K562 (cell line): ENCODE measurements at regions not wholly inside any gene's neighbourhood (a gene's known extent, or its start where the extent isn't known, plus 50 kb on each side); places are given as distances from the start of the nearest gene placed in this dataset.

Experiments
- BRF1 ChIP-seq: IDR thresholded peaks from 3 replicates; pipeline ENCODE4 v1.6.1; 2011; ENCODE audit warnings: borderline replicate concordance, mild to moderate bottlenecking; ENCODE audit not compliant: insufficient read length; ENCODE audit errors: extremely low read depth
- E2F1 ChIP-seq: sonication (generic); formaldehyde crosslinking; IDR thresholded peaks from 2 replicates; pipeline ENCODE4 v1.8.1; 2023; ENCODE audit warnings: mild to moderate bottlenecking, missing genetic modification reagents, moderate library complexity
- ELK1 ChIP-seq: sonication (generic); formaldehyde crosslinking; IDR thresholded peaks from 2 replicates; pipeline ENCODE4 v1.8.1; 2022; ENCODE audit warnings: missing genetic modification reagents
- KAT7 ChIP-seq: sonication (generic); formaldehyde crosslinking; IDR thresholded peaks from 2 replicates; pipeline ENCODE4 v1.8.0; 2022; ENCODE audit warnings: missing genetic modification reagents, mild to moderate bottlenecking, borderline replicate concordance
- KDM2B ChIP-seq: fragments of 250-450 bp; sonication (Bioruptor Pico); IDR thresholded peaks from 2 replicates; pipeline ENCODE4 v1.8.0; 2021; ENCODE audit warnings: mild to moderate bottlenecking, moderate library complexity
- NONO ChIP-seq, 2 experiments: fragments of 200-400 bp in 1 of 2; fragments of 450-650 bp in 1 of 2; formaldehyde crosslinking in 1 of 2; IDR thresholded peaks; 2 replicates each; pipeline ENCODE4 v1.6.1; 2017; ENCODE audit warnings: low read depth in 2 of 2, mild to moderate bottlenecking in 2 of 2, moderate library complexity in 2 of 2, low read length in 1 of 2
- SMARCB1 ChIP-seq: IDR thresholded peaks from 2 replicates; pipeline ENCODE4 v1.6.1; 2011; ENCODE audit warnings: improper control_type of control experiment, low read depth; ENCODE audit not compliant: insufficient read length
- TBP ChIP-seq: optimal IDR thresholded peaks from 2 replicates; pipeline ENCODE3; 2011; ENCODE audit warnings: low read depth, low read length, improper control_type of control experiment
- XRCC5 ChIP-seq: fragments of 200-400 bp; formaldehyde crosslinking; IDR thresholded peaks from 2 replicates; pipeline ENCODE4 v1.6.1; 2017; ENCODE audit warnings: low read depth, mild to moderate bottlenecking, low read length
- ZBTB8A ChIP-seq: fragments of 450-650 bp; IDR thresholded peaks from 2 replicates; pipeline ENCODE4 v1.6.1; 2018; ENCODE audit warnings: mild to moderate bottlenecking, moderate library complexity; ENCODE audit not compliant: partially characterized antibody
- ZBTB9 ChIP-seq: fragments of 450-650 bp; formaldehyde crosslinking; IDR thresholded peaks from 2 replicates; pipeline ENCODE4 v1.4.0; 2020; ENCODE audit warnings: mild to moderate bottlenecking, moderate library complexity
- ZC3H8 ChIP-seq: fragments of 450-650 bp; IDR thresholded peaks from 2 replicates; pipeline ENCODE4 v1.6.1; 2017
- ZNF398 ChIP-seq: fragments of 250-450 bp; sonication (Bioruptor Pico); IDR thresholded peaks from 2 replicates; pipeline ENCODE4 v1.8.0; 2021; ENCODE audit warnings: moderate library complexity, mild to moderate bottlenecking, inconsistent platforms
- ZSCAN32 ChIP-seq: fragments of 450-650 bp; formaldehyde crosslinking; IDR thresholded peaks from 2 replicates; pipeline ENCODE4 v1.4.0; 2020; ENCODE audit warnings: mild to moderate bottlenecking, moderate library complexity

- TF ChIP-seq ELK1 (CRISPR knock-in tag) (no peak), ZNF398 (CRISPR knock-in tag) (no peak), ZBTB8A (no peak), KDM2B (no peak), NONO (IDR thresholded peaks at IDR 0.05; ENCODE audit: low read depth in 2 of 2, low read length in 1 of 2) (no peak), KAT7 (no peak), TBP (no peak), ZSCAN32 (CRISPR knock-in tag) (no peak), BRF1 (no peak), E2F1 (CRISPR knock-in tag) (no peak), ZBTB9 (CRISPR knock-in tag) (no peak), XRCC5 (no peak), SMARCB1 (no peak), ZC3H8 (no peak)
Measured at GRCh38 chr7:57399251-57399940, 50.6 kb upstream of the ZNF716 start (continued).
